Activated CD4-positive, alpha-beta T cell treated with anti-CD3 and anti-CD28 coated beads, Interleukin-2, amount 50 U/mL, for 16 hours (primary cell): ENCODE measurements at regions not wholly inside any gene's neighbourhood (a gene's known extent, or its start where the extent isn't known, plus 50 kb on each side); places are given as distances from the start of the nearest gene placed in this dataset.
"Not testable (repeated sequence)": the region's sequence is repeated elsewhere in the genome, so short reads cannot be mapped to it uniquely, and the experiment has no call there.

Experiments used
- DNase-seq: peaks from one replicate; pipeline ENCODE4 v3.0.0-alpha.2; 2020

DNA sequence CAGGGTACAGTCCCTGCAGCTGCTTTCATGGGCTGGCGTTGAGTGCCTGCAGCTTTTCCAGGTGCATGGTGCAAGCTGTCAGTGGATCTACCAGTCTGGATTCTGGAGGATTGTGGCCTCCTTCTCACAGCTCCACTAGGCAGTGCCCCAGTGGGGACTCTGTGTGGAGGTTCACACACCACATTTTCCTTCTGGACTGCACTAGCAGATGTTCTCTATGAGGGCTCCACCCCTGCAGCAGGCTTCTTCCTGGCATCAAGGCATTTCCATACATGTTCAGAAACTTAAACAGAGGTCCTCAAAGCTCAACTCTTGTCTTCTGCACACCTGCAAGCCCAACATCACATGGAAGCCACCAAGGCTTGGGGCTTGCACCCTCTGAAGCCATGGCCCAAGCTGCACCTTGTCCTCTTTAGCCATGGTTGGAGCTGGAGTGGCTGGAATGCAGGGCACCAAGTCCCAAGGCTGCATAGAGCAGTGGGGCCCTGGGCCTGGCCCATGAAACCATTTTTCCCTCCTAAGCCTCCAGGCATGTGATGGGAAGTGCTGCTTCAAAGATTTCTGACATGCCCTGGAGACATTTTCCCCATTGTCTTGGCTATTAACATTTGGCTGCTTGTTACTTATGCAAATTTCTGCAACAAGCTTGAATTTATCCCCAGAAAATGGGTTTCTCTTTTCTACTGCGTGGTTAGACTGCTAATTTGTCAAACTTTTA, 250.2 kb upstream of the COPS8 start:
- no peak for DNase-seq

DNA sequence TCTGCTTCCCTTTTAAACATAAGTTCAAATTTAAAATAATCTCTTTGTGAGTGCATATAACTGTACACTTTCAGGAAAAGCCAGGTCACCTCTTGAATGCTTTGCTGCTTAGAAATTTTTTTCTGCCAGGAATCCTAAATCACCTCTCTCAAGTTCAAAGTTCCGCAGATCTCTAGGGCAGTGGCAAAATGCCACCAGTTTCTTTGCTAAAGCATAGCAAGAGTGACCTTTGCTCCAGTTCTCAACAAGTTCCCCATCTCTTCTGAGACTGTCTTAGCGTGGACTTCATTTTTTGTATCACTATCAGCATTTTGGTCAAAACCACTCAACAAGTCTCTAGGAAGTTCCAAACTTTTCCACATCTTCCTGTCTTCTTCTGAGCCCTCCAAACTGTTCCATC, 249.7 kb upstream of the COPS8 start:
- DNase-seq = not testable (repeated sequence)

DNA sequence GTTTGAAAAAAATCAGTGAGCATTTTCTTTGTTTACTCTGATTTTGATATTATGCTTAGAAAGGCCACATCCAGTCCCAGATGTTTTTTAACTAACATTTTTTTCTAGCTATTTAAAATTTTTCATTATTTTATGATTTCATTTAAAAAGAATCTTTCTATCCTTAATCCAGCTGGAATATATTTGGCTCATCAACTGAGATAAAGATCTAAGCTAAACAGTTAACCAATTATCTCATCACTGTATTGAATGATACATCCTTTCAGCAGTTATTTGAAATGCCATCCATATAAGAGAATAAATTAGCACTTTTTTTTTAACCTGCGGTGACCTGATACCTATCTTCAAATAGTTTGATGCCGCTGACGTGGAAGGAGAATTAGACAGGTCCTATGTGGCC, 245.5 kb upstream of the COPS8 start:
- DNase-seq = no peak

DNA sequence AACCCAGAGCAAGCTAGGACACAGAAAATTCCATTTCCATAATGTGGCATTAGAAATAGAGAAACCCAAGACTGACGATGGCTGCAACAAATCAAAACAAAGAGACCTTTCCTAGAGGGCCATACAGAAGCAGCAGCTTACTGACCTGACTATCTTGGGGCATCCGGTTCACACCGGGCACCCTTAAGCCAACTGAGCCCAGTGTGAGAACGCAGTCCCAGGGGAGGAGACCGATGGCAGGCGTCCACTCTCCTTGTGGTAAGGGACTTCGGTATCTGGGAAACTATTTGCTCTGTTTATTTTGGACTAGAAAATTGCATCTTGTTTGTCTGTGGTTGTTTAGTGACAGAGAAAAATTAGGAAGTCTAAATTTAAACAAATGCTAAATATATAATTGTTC, 244.8 kb upstream of the COPS8 start:
- DNase-seq = no peak

DNA sequence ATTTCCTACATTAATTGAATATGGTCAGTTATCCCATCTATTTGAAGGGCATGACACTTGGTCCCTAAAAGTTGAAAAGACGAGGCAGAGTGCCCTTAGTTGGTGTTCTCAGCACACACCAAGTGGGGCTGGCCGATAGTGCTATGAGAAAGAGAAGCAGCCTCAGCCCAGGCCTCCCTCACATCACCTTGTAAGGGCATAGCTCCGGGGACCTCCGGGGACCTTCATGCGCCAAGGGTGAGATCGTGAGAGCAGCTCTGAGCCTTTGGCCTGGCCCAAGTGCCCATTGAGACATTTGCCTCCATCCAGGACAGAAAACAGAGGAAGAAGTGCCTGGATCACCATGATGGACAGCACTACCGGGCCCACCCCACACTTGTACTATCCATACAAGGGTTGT, 244.3 kb upstream of the COPS8 start:
- DNase-seq = no peak

DNA sequence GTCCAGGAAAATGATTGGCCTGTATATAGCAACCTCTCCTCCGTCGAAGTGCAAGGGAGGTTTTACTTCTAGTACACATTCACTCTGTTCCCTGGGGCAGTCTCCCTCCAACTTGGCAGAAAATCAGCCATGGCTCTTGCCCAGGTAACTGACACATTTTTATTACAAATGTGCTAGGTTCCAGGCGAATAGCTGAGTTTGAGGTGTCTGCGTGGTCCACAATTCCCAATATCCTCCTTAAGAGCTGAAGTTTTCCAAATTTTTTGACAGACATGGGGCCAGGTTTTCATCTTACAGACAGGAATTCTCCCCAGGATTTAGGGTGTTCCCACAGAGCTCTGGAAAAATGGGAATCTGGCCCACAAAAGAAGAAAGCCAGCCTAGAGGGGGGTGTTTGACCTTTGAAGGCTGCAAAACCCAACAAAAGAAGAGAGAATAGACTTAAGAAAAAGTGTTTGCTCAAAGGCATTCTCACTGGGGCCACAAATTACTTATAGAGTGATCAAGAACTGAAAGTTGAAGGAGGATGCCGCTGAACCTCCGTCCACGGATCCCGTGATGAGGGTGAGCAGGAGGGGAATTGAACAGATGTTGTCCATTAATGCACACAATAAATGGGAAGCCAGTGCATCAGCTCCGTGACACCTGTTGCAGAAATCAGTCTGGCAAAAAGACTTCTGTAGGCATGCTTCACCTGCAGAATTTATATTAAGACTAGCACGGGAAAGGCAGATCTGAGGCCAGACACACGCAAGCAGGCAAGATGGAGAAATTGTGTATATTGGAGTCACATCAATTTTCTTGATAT, 242.3 kb upstream of the COPS8 start:
- DNase-seq = no peak

DNA sequence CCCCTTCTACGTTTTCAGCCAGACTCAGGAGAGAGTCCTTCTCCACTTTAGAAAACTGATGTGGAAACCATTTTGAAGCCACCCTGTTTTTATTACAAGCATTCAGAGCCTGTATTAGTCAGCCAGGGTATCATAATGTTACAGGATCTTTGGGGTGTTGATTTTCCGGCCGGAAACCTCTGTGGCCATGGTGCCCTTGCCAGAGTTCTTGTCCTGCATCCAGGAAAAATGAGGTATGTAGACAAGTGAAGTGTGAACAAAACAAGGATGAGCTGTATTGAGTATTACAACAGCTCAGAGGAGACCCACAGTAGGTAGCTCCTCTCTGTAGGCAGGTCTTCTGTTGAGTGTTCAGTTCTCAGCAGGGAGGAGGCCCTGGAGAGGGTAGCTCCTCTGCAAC, 241.0 kb upstream of the COPS8 start:
- DNase-seq = no peak

DNA sequence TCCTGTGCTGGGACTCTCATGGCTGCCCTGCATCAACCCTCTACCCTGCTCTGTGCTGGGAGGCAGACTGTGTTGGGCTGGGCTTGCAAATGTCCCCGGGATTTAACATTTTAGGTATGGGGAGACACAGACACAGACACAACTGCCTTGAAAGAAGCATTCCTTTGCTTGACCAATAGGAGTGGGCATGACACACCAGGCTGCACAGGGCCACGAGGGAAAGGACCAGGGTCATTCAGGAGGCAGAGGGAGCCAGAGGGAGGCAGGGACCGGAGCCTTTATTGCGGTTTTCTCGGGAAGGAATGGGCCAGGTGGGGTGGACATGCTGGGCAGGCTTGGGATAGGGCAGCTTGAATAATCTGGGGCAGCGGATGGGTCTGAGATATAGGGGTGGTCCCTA, 238.7 kb upstream of the COPS8 start:
- DNase-seq = no peak

DNA sequence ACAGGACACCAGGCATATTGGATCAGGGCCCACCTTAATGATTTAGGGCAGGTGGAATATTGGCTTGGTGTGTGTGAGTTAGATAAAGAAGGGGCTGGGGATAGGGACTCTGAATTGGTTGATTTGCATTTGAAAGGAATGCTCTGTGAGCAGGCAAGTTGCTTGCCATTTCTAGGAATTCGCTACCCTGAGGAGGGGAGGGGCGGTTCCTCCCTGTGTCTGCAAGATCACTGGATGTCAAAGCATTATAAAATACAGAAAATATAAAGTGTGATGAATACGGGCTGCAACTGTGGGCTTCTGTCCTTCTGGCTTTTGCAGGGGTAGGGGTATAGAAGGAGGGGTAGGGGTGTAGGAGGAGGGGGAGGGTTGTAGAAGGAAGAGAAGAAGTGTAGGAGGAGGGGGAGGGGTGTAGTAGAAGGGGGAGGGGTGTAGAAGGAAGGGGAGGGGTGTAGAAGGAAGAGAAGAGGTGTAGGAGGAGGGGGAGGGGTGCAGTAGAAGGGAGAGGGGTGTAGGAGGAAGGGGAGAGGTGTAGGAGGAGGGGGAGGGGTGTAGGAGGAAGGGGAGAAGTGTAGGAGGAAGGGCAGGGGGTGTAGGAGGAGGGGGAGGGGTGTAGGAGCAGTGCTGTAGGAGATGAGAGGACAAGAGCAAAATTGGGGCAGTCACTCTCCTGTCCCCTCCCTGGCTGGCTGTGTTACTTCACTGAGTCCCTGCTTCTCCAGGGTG, 238.0 kb upstream of the COPS8 start:
- DNase-seq = no peak

DNA sequence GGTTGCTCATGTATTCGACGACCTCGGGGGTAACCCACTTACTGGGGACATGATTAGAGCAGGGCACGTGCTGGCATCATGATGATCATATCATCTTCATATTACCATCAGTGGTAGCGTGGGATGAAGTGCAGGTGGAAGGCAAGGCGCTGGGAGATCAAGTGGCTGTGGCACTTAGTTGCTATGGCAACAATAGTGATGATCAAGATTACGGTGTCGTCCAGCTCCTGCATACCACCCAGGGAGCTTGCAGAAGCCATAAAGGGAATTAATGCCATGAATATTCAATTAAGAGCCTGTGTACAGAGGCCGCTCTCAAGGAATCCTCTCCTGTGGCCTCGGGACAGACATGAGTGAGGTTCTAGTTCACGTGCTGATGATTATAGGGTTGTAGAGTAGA, 237.2 kb upstream of the COPS8 start:
- DNase-seq = no peak

DNA sequence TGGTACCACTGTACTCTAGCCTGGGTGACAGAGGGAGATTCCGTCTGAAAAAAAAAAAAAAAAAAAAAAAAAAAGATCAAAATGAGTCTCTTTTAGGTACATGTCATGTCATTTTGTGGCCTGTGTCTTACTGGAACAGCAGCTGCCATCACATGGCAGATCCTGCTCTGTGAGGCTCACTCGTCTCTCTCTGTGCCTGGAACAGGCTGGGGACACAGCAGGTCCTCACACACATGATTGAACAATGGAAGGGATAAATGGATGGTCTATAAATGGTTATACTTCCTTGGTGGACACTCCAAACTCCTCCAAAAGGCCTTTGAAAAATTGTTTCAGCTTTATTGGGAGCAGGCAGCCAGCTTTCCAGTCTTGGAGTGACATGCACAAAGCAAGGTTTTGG, 236.2 kb upstream of the COPS8 start:
- no peak for DNase-seq

DNA sequence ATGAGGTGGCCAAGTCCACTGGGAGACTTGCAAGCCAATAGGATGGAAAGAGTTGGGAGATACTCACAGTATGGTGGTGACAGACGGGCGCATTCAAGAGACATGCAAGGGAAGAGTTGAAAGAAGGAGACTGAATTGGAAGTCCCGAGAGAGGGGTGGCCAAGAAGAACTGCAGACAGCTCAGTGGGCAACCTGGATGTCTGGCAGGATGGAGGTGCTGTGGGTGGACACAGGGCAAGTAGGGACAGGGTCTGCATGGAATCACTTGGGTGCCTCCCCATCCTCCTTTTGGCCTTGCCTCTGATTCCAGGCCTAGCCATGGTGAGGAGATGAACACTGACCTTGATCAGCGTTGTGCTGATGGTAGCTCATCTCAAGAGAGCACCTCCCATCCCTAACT, 235.7 kb upstream of the COPS8 start:
- DNase-seq = no peak

DNA sequence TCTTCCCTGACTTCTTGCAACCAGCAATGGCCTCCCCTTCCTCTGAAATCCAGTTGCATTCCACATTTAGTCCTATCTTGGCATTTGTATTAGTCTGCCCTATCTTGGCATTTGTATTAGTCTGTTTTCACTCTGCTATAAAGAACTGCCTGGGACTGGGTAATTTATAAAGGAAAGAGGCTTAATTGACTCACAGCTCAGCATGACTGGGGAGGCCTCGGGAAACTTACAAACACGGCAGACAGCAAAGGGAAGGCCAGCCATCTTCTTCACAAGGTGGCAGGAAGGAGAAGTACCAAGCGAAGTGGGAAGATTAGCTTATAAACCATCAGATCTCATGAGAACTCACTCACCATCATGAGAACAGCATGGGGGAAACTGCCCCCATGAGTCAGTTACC, 234.5 kb upstream of the COPS8 start:
- DNase-seq = no peak

DNA sequence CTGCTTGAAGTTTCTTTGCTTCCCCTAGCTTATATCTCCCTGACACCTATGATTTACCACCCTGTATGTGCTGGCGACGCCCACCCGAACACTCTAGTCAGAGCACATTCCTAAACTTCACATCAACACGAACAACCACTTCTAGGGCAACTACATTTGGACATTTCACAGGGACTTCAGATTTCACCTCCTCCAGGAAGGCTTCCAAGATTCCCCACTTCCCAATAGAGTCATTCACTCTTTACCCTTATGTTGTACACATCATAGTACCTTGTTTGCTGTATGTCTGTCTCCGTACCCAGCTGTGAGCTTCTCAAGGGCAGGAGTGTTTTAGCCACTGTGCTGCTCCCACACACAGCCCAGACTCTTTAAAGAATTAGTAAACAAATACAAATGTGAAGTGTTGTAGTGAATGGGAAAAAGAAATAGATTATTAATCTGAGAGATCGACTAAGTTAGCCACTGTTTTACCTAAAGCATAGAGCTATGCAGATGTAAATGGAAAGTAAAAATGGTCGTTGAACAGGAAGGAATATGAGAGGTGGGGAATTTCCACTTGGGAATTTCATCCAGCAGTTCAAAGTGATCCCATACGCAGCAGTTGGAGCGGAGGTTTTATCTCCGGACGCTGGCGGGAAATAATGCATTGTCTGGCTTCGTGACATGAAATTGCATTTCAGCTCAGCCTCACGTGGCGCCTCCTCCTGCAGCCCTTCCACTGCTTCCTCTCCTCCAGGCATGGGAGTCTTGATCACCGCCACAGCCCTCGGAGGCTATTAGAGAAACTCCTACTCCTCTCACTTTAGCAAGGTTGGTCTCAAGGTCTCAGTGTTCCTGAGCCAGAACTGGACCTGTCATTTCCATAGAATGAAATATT, 233.4 kb upstream of the COPS8 start:
- DNase-seq = no peak

DNA sequence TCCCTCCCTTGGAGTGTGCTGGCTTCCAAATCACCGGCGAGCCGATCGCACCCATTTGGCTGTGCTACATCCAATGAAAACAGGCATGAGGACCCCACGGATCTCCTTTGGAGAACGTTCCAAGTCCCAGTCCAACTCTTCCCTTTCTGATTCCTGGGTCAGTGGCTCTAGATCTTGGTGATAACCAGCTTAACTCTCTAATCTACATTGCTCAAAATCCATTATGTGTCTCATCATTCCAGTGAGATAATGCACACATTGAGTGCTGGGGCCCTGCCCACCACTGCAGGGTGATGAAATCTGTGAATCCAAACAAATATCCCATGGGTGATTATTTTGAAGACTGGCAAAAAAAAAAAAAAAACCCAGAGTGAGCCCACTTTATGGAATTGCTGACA, 232.7 kb upstream of the COPS8 start:
- DNase-seq = no peak

DNA sequence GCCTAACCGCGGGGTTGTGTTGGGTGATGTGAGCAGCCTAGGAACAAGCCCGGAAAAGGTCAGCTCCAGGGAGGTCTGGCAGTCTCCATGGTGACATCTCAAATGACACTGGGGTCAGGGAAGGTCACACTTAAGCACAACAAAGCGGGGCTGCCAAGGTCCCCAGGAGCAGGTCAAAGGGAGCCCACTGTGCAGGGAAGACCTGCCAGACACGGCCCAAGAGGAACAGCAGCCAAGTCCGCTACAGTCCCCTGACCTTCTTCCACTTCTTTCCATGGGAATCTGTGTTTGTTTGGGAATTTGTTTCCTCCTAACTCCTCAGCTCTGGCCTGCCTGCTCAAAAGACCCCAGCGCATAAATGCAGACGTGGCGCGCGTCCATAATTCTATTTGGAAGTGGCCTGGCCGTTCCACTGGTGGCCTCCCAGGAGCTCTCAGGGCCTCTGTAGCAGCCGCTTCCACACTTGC, 232.1 kb upstream of the COPS8 start:
- DNase-seq = no peak

DNA sequence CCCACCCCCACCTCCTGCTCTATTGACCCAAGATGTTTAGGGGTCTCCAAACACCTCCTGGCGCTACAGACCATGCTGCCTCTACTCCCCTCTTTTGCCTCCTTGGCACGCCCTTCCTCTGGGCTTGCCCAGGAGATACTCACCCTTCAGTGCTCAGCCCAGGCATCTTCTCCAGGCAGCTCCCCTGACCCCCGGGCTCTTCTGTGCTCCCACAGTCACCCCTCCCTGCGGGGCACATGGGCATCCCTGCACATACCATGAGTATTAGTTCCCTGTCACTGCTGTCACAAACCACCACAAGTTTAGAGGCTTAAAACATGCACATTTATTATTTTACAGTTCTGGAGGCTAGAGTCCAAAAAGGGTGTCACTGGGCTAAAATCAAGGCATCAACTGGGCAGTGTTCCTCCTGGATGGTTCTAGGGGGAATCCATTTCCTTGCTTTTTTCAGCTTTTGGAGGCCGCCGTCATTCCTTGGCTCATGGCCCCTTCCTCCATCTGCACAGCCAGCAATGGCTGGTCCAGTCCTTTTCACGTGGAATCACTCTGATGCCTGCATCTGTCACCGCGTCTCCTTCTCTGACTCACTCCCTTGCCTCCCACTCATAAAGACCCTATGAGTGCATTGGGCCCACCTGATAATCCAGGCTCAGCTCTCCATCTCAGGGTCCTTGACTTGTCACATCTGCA, 230.4 kb upstream of the COPS8 start:
- no peak for DNase-seq

DNA sequence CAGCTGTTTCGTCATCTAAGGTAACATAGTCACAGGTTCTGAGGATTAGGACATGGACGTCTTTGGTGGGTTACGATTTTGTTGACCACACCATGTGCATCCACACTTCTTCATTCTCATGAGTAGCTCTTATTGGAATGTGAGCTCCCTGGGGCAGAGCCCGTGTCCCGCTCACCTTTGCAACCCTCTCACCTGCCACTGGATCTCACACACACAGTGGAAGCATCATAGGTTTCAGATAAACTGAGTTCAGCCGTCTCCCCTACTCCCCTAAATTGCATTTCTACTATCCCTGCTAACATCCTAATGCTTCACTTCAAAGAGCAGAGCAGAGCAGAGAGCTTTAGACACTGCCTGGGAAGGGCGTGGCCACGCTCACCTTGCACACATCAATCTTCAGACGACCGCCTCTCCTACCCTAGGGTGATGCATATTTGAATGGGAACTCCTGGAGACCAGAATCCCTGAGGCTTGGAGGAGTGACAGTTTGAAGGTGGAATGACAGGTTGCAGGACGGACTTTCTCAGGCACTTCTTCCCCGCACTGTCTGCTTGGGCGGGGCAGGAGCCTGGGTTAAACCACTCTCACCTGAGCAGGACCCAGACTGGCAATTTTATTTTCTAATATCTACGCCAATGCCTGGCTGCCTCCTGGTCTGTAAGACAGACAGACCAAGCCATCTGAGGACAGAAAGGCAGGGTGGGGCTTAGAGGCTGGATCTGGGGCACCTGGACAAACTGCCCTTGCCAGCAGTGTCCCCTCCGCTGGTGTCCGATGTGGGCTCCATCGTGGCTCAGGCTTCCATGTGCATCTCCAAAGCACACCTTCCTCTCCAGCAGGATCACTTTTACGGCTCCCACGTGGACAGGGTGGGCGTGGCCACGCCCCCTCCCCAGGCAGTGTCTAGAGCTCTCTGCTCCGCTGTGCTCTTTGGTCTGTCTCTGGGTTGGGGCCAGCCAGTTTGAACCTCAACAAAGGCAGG, 229.5 kb upstream of the COPS8 start:
- DNase-seq = no peak

DNA sequence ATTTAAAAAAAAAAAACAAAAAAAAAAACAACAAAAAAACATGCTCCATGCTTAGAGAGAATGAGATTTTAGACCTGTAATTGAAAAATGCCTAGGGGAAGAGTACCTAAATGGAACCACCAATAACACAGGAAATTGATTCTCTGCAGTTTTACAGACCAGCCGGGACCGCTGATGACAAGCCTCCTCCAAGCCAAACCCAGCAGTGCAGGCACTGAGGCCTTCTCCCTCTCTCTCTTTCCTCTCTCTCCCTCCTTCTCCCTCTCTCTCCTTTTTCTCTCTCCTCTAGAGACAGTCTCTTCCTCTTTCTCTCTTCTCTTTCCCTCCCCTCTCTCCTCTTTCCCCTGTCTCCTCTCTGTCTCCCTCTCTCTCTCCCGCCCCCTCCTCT, 228.8 kb upstream of the COPS8 start:
- DNase-seq = no peak

DNA sequence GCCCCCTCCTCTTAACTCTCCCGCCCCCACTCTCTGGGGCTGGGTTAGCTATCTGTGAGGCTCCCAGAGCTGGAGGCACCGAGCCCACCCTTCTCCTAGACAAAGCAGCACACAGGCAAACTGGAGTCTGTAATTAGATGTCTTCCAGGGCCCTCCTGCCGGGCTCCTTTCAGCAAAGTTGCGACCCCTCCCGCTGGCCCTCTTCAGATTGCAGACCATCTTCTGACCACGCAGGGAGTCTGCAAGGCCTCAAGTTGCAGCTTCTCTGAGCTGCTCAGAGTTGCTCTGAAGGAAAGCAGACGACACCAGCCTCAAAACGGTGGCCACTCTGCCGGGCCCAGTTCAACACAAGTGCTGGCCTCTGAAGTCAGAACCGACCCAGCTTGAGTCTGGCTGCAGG, 228.4 kb upstream of the COPS8 start:
- DNase-seq = no peak

DNA sequence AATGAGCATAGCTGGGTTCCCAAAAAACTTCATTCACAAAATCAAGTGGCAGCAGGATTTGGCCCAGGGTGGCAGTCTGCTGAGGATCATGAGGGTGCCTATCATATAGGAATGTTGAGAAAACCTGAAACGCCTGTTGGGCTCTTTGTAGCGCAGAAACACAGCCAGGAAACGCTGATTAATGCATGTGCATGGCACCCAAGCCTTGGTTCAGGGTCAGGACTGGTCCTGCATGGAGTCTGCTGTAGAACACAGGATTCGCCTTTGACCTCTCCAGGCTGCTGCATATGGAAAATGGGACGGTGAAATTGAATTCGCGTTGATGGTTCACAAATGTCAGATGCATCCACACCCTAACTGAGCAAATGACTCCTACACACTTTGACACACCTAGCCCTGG, 227.9 kb upstream of the COPS8 start:
- no peak for DNase-seq
